GM23338 (cell line): ENCODE measurements at regions not wholly inside any gene's neighbourhood (a gene's known extent, or its start where the extent isn't known, plus 50 kb on each side); places are given as distances from the start of the nearest gene placed in this dataset.

Experiments used
- ATAC-seq: fragments of 200-7000 bp; cut with Tn5 transposase; 3 replicates; pipeline ENCODE4 v1.9.1; 2020
- DNase-seq: peaks from one replicate; pipeline ENCODE4 v3.0.0-alpha.2; 2015; ENCODE audit warnings: low spot score
- H2AFZ ChIP-seq: fragments of 200-600 bp; sonication (generic); 2 replicates; pipeline ENCODE4 v1.8.0; 2016; ENCODE audit warnings: antibody characterized with exemption, mild to moderate bottlenecking, moderate library complexity
- H3F3A ChIP-seq: fragments of 200-600 bp; sonication (generic); replicated peaks from 2 replicates; pipeline ENCODE4 v1.8.0; 2017; ENCODE audit warnings: antibody characterized with exemption, mixed run types, low read depth
- H3K27ac ChIP-seq: fragments of 200-600 bp; sonication (generic); 2 replicates; pipeline ENCODE4 v1.6.1; 2016; ENCODE audit warnings: low read depth
- H3K27me3 ChIP-seq: fragments of 200-600 bp; sonication (generic); 2 replicates; pipeline ENCODE4 v1.8.0; 2016; ENCODE audit warnings: mild to moderate bottlenecking, mixed run types, moderate library complexity; ENCODE audit not compliant: insufficient read depth
- H3K36me3 ChIP-seq: fragments of 200-600 bp; sonication (generic); 2 replicates; pipeline ENCODE4 v1.8.0; 2016; ENCODE audit warnings: mild to moderate bottlenecking; ENCODE audit not compliant: insufficient read depth
- H3K4me1 ChIP-seq: fragments of 200-600 bp; sonication (generic); 2 replicates; pipeline ENCODE4 v1.8.0; 2016; ENCODE audit warnings: mild to moderate bottlenecking, moderate library complexity; ENCODE audit not compliant: insufficient read depth
- H3K4me2 ChIP-seq: fragments of 200-600 bp; sonication (generic); 2 replicates; pipeline ENCODE4 v1.7.1; 2017; ENCODE audit warnings: mixed run types
- H3K4me3 ChIP-seq: fragments of 200-600 bp; sonication (generic); 2 replicates; pipeline ENCODE4 v1.6.1; 2016; ENCODE audit warnings: mixed run types
- H3K79me2 ChIP-seq: fragments of 200-600 bp; sonication (generic); replicated peaks from 2 replicates; pipeline ENCODE4 v1.8.0; 2017; ENCODE audit warnings: mild to moderate bottlenecking; ENCODE audit not compliant: insufficient read depth
- H3K9me2 ChIP-seq: fragments of 200-600 bp; sonication (generic); 2 replicates; pipeline ENCODE4 v1.8.0; 2017; ENCODE audit not compliant: insufficient read depth
- H4K20me1 ChIP-seq: fragments of 200-600 bp; sonication (generic); replicated peaks from 2 replicates; pipeline ENCODE4 v1.8.0; 2017; ENCODE audit warnings: mild to moderate bottlenecking; ENCODE audit not compliant: insufficient read depth
- H3K27ac Mint-ChIP-seq: 2 replicates; pipeline ENCODE4 v1.8.0; 2020; ENCODE audit warnings: inconsistent platforms, mild to moderate bottlenecking, moderate library complexity, mixed read lengths
- H3K27me3 Mint-ChIP-seq: 3 replicates; pipeline ENCODE4 v1.8.0; 2022; ENCODE audit warnings: low read depth, mild to moderate bottlenecking, moderate library complexity, mixed read lengths, inconsistent platforms; ENCODE audit not compliant: insufficient read depth, poor library complexity
- H3K36me3 Mint-ChIP-seq: 3 replicates; pipeline ENCODE4 v1.8.0; 2021; ENCODE audit warnings: low read depth, mild to moderate bottlenecking, inconsistent platforms, moderate library complexity, mixed read lengths
- H3K4me1 Mint-ChIP-seq: 3 replicates; pipeline ENCODE4 v1.8.0; 2020; ENCODE audit warnings: mild to moderate bottlenecking, inconsistent platforms, mixed read lengths
- H3K4me3 Mint-ChIP-seq: 3 replicates; pipeline ENCODE4 v1.8.0; 2021; ENCODE audit warnings: moderate library complexity, mild to moderate bottlenecking, inconsistent platforms, mixed read lengths
- H3K9me3 Mint-ChIP-seq: 3 replicates; pipeline ENCODE4 v1.8.0; 2020; ENCODE audit warnings: moderate library complexity, mild to moderate bottlenecking, inconsistent platforms, mixed read lengths
- CREB1 ChIP-seq: fragments of 250-450 bp; sonication (Bioruptor Pico); IDR thresholded peaks from 2 replicates; pipeline ENCODE4 v1.5.0; 2020; ENCODE audit warnings: low read depth, mild to moderate bottlenecking, moderate library complexity
- POLR2AphosphoS5 ChIP-seq: IDR thresholded peaks from 2 replicates; pipeline ENCODE4 v1.6.1; 2016; ENCODE audit warnings: antibody characterized with exemption, low read depth
- REST ChIP-seq: IDR thresholded peaks from one replicate; pipeline ENCODE4 v1.6.1; 2018; ENCODE audit warnings: antibody characterized with exemption; ENCODE audit not compliant: unreplicated experiment
- ZNF462 ChIP-seq: fragments of 250-450 bp; sonication (Bioruptor Pico); IDR thresholded peaks from 2 replicates; pipeline ENCODE4 v1.5.0; 2020; ENCODE audit warnings: mild to moderate bottlenecking, moderate library complexity

DNA sequence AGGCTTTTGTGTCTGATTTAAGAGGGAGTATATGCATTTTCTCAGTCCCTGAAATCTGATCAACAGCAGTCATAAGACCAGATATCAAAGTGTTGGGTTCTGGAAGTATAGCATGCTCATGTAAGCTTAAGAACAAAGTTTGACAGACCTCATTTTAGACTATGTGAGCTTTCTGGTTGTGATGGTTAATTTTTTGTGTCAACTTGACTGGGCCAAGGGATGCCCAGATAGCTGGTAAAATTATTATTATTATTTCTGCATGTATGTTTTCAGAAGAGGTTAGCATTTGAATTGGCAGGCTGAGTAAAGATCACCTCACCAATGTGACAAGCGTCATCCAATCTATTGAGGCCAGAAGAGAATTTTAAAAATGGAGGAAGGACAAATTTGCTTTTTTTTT is 63.5 kb upstream of the FRMD4A start (continued):
- TF ChIP-seq ZNF462: no peak

DNA sequence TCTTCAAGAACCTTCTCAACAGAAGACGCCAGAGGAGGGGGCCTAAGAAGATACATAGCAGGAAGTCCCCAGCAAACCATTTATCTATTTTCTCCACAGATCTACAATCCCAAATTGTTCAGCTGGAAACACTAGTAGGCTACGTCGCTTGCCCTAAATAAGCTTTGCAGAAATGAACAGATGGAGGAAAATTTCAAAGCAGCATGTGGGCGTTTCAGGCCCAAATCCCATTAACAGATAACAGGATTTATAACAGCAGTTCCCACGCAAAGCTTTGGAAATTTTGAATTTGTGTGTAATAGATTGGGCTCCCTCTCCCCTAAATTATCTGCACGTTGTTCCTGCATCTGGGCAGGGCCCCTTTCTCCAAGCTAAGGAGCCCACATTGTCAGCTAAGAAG is 60.6 kb upstream of the FRMD4A start:
- H3K4me3 ChIP-seq: no peak overlapping the region
- no peak overlapping the region for H3K4me2 ChIP-seq
- 0 out of 3 replicates have a peak, but pooled peaks cover 4% of the 10 kb centered on the region for H3K36me3 Mint-ChIP-seq
- peaks cover 1% of the 10 kb centered on the region for H3K27me3 Mint-ChIP-seq
- H3K4me1 ChIP-seq: no peaks in the 10 kb centered on the region
- H3F3A ChIP-seq: no peaks in the 10 kb centered on the region
- H2AFZ ChIP-seq: no peak overlapping the region
- peaks cover 26% of the 10 kb centered on the region for H3K9me2 ChIP-seq
- peaks cover 12% of the 10 kb centered on the region; the same call in 2 of the 3 replicates for H3K9me3 Mint-ChIP-seq
- no peaks in the 10 kb centered on the region; the same call in 1 of the 2 replicates for H3K36me3 ChIP-seq
- DNase-seq (no peak), ATAC-seq (no peak)
- H3K4me1 Mint-ChIP-seq: no peaks in the 10 kb centered on the region
- no peak overlapping the region for H3K27ac ChIP-seq
- H3K27me3 ChIP-seq: no peaks in the 10 kb centered on the region
- no peaks in the 10 kb centered on the region for H4K20me1 ChIP-seq
- H3K79me2 ChIP-seq: no peaks in the 10 kb centered on the region
- TF ChIP-seq REST: no peak
- no peak for TF ChIP-seq CREB1 (CRISPR knock-in tag)
- TF ChIP-seq POLR2AphosphoS5: no peak
- no peak for TF ChIP-seq ZNF462
- no peak overlapping the region for H3K27ac Mint-ChIP-seq
- H3K4me3 Mint-ChIP-seq: no peak overlapping the region
